ENCODE measurements at regions not wholly inside any gene's neighbourhood (a gene's known extent, or its start where the extent isn't known, plus 50 kb on each side); places are given as distances from the start of the nearest gene placed in this dataset.

DNA sequence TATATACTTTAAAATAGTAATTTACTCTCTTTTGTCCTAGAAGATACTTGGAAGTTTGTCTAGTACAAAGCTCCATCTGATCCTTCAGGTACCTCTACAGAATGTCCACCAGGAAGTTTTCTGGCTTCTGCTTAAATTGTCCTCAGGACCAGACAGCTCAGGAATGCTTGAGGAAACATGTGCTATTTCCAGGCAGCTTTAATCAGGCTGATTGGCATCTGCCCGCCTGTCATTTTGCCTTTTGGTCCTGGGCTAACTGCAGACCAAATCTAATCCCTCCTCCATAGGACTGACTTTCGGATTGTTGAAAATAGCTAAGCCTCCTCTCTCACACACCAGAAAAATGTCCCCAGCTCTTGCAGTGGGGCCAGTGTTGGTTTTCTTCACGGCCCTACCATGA lies 113.4 kb upstream of the RGMA start:
- no peaks in the 10 kb centered on the region for H3K9me3 ChIP-seq (replicated peaks; ENCODE audit: low read length)
- H3K4me1 ChIP-seq (ENCODE audit: control insufficient read depth, insufficient read depth, low read length), result no peaks in the 10 kb centered on the region
- no peak overlapping the region for H3K4me3 ChIP-seq (ENCODE audit: low read length)
- H3K4me2 ChIP-seq (ENCODE audit: low read length), result no peak overlapping the region
- H3K36me3 ChIP-seq (ENCODE audit: insufficient read depth, low read length), result no peaks in the 10 kb centered on the region
- no peak overlapping the region for H3K9ac ChIP-seq (ENCODE audit: low read depth, low read length)
- H3K27me3 ChIP-seq (ENCODE audit: control insufficient read depth, insufficient read depth, low read length), result no peaks in the 10 kb centered on the region

DNA sequence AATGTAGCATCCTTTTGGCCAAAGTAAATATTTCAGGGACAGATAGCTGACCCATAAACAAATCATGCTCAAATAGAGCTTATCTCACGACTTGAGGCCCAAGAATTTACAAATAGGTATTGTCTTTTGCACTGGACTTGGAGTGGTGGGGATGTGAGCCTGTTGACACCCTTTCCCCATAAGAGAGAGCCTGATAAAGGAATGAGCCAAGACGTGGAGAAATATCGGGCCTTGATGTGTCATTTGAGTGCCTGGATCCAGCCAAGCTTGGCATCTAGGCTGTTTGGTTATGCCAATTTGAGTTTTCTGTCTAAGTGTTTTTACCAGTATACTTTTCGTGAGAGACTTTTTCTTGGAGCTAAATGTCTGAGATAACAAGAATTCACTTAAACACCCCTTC lies 112.9 kb upstream of the RGMA start:
- Histone ChIP-seq H3K9ac (ENCODE audit: low read depth, low read length) (no peak overlapping the region), H3K36me3 (ENCODE audit: insufficient read depth, low read length) (no peaks in the 10 kb centered on the region), H3K4me2 (ENCODE audit: low read length) (no peak overlapping the region), H3K4me1 (ENCODE audit: control insufficient read depth, insufficient read depth, low read length) (no peaks in the 10 kb centered on the region), H3K9me3 (replicated peaks; ENCODE audit: low read length) (no peaks in the 10 kb centered on the region), H3K4me3 (ENCODE audit: low read length) (no peak overlapping the region), H3K27me3 (ENCODE audit: control insufficient read depth, insufficient read depth, low read length) (no peaks in the 10 kb centered on the region)

DNA sequence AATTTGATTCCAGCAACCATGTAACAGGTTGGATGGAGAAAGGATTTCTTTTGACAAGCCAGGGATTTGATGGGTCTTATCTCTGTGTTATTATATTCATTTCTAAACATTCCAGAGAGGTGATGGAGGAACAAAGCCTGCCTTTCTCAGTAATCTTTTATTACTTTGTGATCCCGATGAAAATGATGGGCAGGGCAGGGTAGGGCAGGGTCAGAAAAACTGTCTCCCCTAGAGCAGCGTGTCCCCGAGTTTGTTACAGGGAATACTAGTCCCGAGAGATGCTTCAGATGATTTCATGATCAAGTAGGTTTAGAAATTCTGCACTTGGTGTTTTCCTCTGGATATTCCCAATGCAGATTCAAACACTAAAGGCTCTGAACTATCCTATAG lies 111.8 kb upstream of the RGMA start:
- Histone ChIP-seq H3K9ac (ENCODE audit: low read depth, low read length) (no peak overlapping the region), H3K36me3 (ENCODE audit: insufficient read depth, low read length) (no peaks in the 10 kb centered on the region), H3K27me3 (ENCODE audit: control insufficient read depth, insufficient read depth, low read length) (no peaks in the 10 kb centered on the region), H3K4me2 (ENCODE audit: low read length) (no peak overlapping the region), H3K9me3 (replicated peaks; ENCODE audit: low read length) (no peaks in the 10 kb centered on the region), H3K4me3 (ENCODE audit: low read length) (no peak overlapping the region), H3K4me1 (ENCODE audit: control insufficient read depth, insufficient read depth, low read length) (no peaks in the 10 kb centered on the region)

DNA sequence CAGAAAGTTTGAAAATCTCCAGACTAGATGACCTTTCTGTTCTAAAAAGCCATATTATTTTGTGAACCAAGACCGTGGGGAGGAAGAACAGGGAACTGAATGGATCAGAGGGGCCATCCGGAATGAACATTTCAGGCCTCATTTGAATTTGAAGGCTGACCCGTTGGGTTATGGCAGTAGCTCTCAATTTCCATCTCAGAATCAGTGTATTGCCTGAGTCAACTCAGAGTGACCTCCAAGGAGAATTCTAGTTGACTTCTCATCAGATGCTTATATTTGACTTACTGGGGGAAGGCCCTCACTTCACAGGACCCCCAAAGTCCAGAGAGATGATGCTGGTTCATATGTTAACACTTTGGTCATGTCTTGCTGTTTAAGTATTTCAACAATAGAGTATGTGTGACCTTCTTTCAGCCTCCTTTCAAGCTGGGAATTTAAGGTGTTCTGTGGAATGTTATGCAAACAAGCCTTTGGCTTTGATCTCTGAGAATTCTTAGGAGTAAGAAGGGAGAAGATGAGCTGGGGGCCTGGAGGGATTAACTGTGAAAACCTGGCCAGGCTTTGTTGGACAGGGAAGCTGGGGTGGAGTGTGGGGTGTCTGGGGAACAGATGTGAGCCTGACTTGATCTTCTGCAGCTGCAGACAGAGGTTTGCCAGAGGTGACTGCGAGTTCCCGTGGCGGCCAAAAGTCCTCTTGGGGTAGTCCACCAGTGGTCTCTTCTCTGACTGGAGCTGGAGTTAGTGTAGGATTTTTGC lies 111.2 kb upstream of the RGMA start:
- Histone ChIP-seq H3K4me1 (ENCODE audit: control insufficient read depth, insufficient read depth, low read length) (no peaks in the 10 kb centered on the region), H3K36me3 (ENCODE audit: insufficient read depth, low read length) (no peaks in the 10 kb centered on the region), H3K4me2 (ENCODE audit: low read length) (no peak overlapping the region), H3K4me3 (ENCODE audit: low read length) (no peak overlapping the region), H3K9me3 (replicated peaks; ENCODE audit: low read length) (no peaks in the 10 kb centered on the region), H3K27me3 (ENCODE audit: control insufficient read depth, insufficient read depth, low read length) (no peaks in the 10 kb centered on the region), H3K9ac (ENCODE audit: low read depth, low read length) (no peak overlapping the region)

DNA sequence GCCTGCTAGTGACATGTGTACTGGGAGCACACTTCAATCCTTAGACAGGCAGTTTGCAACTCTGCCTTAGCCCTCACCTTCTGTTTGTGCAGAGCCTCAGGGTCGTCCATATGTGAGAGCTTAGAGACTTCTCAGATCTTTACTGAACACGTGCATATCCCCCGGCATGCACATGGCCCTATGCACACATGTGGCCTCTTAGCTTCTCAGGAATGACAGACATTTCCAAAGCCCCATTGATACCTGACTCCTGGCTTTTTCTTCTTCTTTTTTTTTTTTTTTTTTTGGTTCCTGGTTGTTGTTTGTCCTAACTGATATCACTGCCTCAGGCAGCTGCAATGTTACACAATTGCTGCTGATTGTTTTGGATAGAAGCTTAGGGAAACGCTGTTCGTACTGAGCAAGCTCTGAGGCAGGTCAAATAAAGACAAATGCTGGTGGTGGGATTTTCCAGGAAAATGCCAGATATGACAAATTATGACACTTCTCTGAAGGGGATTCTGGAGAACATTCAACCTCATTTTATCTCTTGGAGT lies 107.2 kb upstream of the RGMA start:
- H3K4me2 ChIP-seq (ENCODE audit: low read length), result no peak overlapping the region
- no peaks in the 10 kb centered on the region for H3K9me3 ChIP-seq (replicated peaks; ENCODE audit: low read length)
- no peak overlapping the region for H3K9ac ChIP-seq (ENCODE audit: low read depth, low read length)
- H3K4me3 ChIP-seq (ENCODE audit: low read length), result no peak overlapping the region
- no peaks in the 10 kb centered on the region for H3K27me3 ChIP-seq (ENCODE audit: control insufficient read depth, insufficient read depth, low read length)
- no peaks in the 10 kb centered on the region for H3K36me3 ChIP-seq (ENCODE audit: insufficient read depth, low read length)
- H3K4me1 ChIP-seq (ENCODE audit: control insufficient read depth, insufficient read depth, low read length), result no peaks in the 10 kb centered on the region

DNA sequence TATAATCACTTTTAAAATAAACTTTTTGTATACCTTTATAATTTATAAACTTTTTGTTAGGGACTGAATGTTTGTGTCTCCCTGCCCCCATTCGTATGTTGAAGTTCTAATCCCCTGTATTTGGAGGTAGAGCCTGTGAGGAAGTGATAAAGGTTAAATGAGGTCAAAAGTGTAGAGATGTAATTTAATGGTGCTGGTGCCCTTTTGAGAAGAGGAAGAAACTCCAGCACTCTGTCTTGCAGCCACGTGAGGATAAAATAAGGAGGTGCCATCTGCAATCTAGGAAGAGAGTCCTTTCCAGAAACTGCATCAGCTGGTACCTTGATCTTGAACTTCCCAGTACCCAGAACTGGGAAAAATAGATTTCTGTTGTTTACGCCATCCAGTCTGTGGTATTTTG lies 106.1 kb upstream of the RGMA start:
- Histone ChIP-seq H3K9me3 (replicated peaks; ENCODE audit: low read length) (no peaks in the 10 kb centered on the region), H3K27me3 (ENCODE audit: control insufficient read depth, insufficient read depth, low read length) (no peaks in the 10 kb centered on the region), H3K4me2 (ENCODE audit: low read length) (no peak overlapping the region), H3K36me3 (ENCODE audit: insufficient read depth, low read length) (no peaks in the 10 kb centered on the region), H3K4me1 (ENCODE audit: control insufficient read depth, insufficient read depth, low read length) (no peaks in the 10 kb centered on the region), H3K4me3 (ENCODE audit: low read length) (no peak overlapping the region), H3K9ac (ENCODE audit: low read depth, low read length) (no peak overlapping the region)

DNA sequence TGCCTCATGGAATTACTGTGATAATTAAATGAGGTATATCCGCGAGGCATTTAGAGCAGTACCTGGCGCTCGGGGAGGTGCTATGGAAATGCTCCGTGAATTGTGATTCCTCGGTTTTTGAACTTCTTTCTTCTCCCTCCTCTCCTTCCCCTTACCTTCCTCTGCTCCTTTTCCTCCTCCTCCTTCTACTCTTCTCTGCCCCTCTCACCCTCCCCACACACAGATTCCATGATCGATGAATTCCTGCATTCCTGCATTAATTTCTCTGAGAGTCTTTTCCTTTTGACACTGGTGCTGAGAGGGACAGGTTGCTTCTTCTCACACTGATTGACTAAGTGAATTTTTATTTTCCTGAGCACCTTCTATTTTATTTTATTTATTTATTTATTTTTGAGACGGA lies 101.2 kb upstream of the RGMA start:
- Histone ChIP-seq H3K4me3 (ENCODE audit: low read length) (no peak overlapping the region), H3K9me3 (replicated peaks; ENCODE audit: low read length) (no peaks in the 10 kb centered on the region), H3K36me3 (ENCODE audit: insufficient read depth, low read length) (no peaks in the 10 kb centered on the region), H3K4me1 (ENCODE audit: control insufficient read depth, insufficient read depth, low read length) (no peaks in the 10 kb centered on the region), H3K9ac (ENCODE audit: low read depth, low read length) (no peak overlapping the region), H3K27me3 (ENCODE audit: control insufficient read depth, insufficient read depth, low read length) (no peaks in the 10 kb centered on the region), H3K4me2 (ENCODE audit: low read length) (no peak overlapping the region)

DNA sequence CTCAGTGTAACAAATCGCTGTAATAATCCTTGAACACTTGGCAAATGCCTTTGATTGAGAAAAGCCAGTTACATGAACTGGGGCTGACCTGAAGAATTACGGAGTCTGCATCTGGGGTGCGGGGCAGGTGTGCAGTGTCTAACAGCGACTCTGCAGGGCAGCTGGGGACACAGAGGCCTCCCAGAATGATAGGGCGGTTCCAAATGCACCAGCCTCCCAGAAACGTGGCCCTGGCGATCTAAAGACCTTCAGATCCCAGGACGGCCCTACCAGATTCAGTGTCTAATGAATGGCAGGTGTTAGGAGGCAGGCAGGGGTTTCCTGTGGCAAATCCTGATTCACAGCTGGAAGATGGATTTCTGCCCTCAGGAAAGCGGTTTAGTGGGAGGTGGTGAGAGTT lies 100.5 kb upstream of the RGMA start:
- Histone ChIP-seq H3K9ac (ENCODE audit: low read depth, low read length) (no peak overlapping the region), H3K36me3 (ENCODE audit: insufficient read depth, low read length) (no peaks in the 10 kb centered on the region), H3K4me2 (ENCODE audit: low read length) (no peak overlapping the region), H3K4me1 (ENCODE audit: control insufficient read depth, insufficient read depth, low read length) (no peaks in the 10 kb centered on the region), H3K27me3 (ENCODE audit: control insufficient read depth, insufficient read depth, low read length) (no peaks in the 10 kb centered on the region), H3K9me3 (replicated peaks; ENCODE audit: low read length) (no peaks in the 10 kb centered on the region), H3K4me3 (ENCODE audit: low read length) (no peak overlapping the region)

DNA sequence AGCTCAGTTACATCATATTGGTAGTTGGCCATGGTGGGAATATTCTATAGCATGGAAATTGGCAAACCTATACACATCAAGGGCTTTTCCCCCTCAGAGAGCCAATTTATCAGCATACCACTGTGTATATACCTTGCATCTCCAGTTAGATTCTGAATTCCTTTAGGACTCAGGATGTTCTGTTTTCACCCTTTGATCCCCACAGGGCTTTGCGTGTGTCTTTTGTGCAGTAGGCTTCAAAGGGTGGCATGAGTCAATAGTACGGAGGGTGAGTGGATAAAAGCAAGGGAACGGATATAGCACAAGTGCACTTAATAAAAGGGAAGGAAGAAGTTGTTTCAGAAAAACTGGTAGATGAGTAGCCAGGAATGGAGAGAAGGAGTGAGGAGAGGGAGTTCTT lies 99.2 kb upstream of the RGMA start:
- Histone ChIP-seq H3K27me3 (ENCODE audit: control insufficient read depth, insufficient read depth, low read length) (no peaks in the 10 kb centered on the region), H3K36me3 (ENCODE audit: insufficient read depth, low read length) (no peaks in the 10 kb centered on the region), H3K4me2 (ENCODE audit: low read length) (no peak overlapping the region), H3K9me3 (replicated peaks; ENCODE audit: low read length) (no peaks in the 10 kb centered on the region), H3K4me1 (ENCODE audit: control insufficient read depth, insufficient read depth, low read length) (no peaks in the 10 kb centered on the region), H3K9ac (ENCODE audit: low read depth, low read length) (no peak overlapping the region), H3K4me3 (ENCODE audit: low read length) (no peak overlapping the region)

DNA sequence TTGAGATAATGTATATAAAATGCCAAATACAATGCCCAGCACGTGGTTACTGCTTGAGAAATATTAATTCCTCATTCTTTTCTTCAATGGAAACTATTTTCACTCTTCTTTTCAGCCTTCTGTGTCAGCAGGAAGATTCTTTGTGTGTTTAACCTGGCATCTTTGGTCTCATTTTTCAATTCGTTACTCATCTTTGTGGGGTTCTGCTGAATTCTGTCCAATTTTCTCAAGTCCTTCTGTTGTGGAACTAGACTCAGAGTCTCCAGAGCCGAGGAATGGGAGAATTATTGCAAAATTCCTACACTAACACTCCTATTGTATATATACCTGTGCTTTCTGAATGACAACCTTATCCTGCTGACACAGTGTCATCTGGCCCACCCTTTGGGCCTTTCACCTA lies 96.8 kb upstream of the RGMA start:
- no peaks in the 10 kb centered on the region for H3K4me1 ChIP-seq (ENCODE audit: control insufficient read depth, insufficient read depth, low read length)
- H3K27me3 ChIP-seq (ENCODE audit: control insufficient read depth, insufficient read depth, low read length), result no peaks in the 10 kb centered on the region
- H3K9ac ChIP-seq (ENCODE audit: low read depth, low read length), result no peak overlapping the region
- no peaks in the 10 kb centered on the region for H3K9me3 ChIP-seq (replicated peaks; ENCODE audit: low read length)
- H3K36me3 ChIP-seq (ENCODE audit: insufficient read depth, low read length), result no peaks in the 10 kb centered on the region
- H3K4me2 ChIP-seq (ENCODE audit: low read length), result no peak overlapping the region
- H3K4me3 ChIP-seq (ENCODE audit: low read length), result no peak overlapping the region

DNA sequence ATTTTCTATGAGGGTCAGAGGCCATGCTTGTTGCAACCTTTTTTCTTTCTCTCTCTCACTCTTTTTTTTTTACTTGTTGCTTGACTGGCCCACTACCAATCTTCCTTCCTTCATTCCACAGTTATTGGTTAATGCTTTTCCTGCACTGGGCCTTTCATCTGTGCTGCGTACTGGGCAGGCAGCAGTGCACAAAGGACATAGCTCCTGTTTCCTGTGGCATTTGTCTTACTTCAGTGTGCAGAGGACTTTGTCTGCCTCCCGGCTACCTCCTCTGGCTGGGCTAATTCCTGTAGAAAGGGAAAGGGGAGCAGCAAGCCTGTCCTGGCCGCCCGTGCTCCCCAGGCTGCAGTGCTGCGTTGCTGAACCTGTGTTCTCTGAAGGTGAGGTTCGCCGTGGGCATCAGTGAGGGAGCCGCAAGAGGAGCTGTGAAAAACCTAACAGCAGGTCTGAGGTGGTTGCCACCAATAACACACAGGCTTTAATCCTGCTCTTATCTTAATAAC lies 93.7 kb upstream of the RGMA start:
- Histone ChIP-seq H3K4me2 (ENCODE audit: low read length) (no peak overlapping the region), H3K4me1 (ENCODE audit: control insufficient read depth, insufficient read depth, low read length) (no peaks in the 10 kb centered on the region), H3K4me3 (ENCODE audit: low read length) (no peak overlapping the region), H3K36me3 (ENCODE audit: insufficient read depth, low read length) (no peaks in the 10 kb centered on the region), H3K9me3 (replicated peaks; ENCODE audit: low read length) (no peaks in the 10 kb centered on the region), H3K9ac (ENCODE audit: low read depth, low read length) (no peak overlapping the region), H3K27me3 (ENCODE audit: control insufficient read depth, insufficient read depth, low read length) (no peaks in the 10 kb centered on the region)

DNA sequence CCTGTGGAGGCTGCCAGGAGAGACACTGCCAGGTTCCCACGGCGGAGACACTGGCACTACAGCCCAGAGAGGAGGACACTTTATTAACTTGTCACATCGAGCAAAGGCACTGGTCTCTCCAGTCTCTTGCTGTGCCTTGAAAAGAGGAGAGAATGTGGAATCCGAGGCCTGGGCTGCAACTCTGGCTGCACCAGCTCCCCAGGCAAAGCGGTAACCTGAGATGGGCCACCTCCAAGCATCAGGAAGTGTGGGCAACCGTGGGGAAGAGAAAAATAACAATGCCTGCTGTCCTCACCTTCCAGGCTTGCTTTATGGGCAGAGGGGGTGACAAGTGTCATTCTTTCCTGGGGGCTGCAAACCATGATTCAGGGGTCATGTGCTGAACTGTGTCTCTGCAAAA lies 91.6 kb upstream of the RGMA start:
- H3K4me2 ChIP-seq (ENCODE audit: low read length), result no peak overlapping the region
- H3K9me3 ChIP-seq (replicated peaks; ENCODE audit: low read length), result no peaks in the 10 kb centered on the region
- H3K9ac ChIP-seq (ENCODE audit: low read depth, low read length), result no peak overlapping the region
- no peaks in the 10 kb centered on the region for H3K4me1 ChIP-seq (ENCODE audit: control insufficient read depth, insufficient read depth, low read length)
- no peaks in the 10 kb centered on the region for H3K36me3 ChIP-seq (ENCODE audit: insufficient read depth, low read length)
- no peaks in the 10 kb centered on the region for H3K27me3 ChIP-seq (ENCODE audit: control insufficient read depth, insufficient read depth, low read length)
- no peak overlapping the region for H3K4me3 ChIP-seq (ENCODE audit: low read length)
